Cerebellar nuclear complex (tissue), 1 donor: ENCODE measurements at regions not wholly inside any gene's neighbourhood (a gene's known extent, or its start where the extent isn't known, plus 50 kb on each side); places are given as distances from the start of the nearest gene placed in this dataset.

Experiments used
- DNase-seq, 2 experiments: peaks; one replicate each; lab custom pipeline; 2025; lab: John Stamatoyannopoulos, UW

DNA sequence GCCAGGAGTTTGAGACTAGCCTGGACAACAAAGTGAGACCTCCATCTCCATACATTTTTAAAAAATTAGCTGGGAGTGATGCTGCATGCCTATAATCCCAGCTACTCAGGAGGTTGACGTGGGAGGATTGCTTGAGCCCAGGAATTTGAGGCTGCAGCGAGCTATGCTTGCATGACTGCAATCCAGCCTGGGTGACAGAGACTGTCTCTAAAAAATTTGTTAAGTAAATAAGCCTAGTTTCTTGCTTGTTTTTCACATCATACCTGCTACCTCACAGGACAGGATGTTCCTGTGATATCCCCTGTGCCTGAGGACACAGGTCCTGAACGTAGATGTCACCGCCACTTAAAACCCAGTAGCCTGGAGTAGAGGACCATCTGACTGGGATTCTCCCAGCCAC is 348.6 kb downstream of the MN1 start:
- no peak for DNase-seq

DNA sequence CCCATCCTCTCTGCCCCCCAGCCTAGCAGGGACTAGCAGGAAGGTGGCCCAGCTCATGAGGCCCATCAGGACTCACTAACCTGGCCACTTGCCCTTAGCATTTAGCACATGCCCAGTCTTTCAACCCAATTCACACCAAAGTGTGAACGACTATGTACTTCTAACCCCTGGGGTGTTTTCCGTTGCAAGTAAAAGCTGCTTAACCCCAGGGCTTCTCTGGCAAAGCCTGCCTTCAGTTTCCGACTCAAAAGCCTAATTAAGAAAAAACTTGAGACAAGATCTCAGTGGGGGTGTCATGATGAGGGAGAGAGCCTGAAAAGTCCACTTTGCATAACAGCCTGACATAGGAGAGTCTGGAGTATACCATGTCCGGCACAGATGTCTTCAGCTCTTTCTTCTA is 347.8 kb downstream of the MN1 start:
- no peak for DNase-seq

DNA sequence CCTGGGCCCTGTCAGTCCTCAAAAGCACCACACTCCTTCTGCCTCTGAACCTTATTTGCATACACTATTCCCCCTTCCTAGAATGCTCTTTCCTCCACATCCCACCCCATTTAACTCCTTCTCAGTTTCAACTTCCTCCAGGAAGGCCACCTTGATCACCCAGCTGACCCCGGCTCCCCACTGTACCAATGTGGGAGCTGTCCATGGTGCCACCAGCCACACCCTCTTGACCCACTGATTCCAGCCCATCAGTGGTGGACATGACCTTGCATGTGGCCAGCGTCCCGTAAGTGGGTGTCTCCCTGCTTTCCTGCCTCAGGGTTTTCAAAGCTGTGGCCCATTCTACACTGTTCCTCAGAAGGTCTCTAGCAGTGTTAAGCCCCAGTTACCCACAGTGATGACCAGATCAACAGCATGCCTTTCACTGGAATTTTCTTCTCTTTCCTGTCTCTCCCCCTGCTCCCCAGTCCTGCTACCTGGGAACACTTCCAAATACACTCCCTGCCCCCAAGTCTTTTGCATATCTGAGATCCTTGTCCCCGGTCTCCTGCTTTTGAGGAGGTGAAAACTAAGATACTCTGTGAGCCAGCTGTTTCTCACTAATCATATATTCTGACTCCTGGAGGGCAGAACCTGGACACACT is 346.6 kb downstream of the MN1 start:
- no peak for DNase-seq

- DNase-seq = no peak
Observed at GRCh38 chr22:27455526-27455925, 346.0 kb downstream of the MN1 start.

GRCh38 chr22:27456696-27457503 is 344.7 kb downstream of the MN1 start:
- no peak for DNase-seq

DNA sequence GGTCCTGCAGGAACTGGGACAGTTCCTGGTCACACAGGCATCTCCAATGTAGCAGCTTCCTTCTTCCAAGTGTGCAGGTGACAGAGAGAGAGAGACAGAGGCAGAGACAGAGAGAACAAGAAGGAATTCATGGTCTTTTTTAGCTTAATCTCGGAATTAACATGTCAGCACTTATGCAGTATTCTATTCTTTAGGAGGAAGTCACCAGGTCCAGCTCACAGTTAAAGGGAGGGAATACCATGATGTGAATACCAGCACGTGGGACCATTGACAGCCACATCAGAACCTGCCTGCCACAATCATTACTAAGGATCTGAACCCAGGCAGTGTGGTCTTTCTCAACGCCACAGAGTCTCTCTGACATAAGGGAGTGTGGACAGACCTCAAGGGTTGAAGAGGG is 341.6 kb downstream of the MN1 start:
- no peak for DNase-seq

GRCh38 chr22:27460591-27461347 is 340.8 kb downstream of the MN1 start:
- DNase-seq = no peak

GRCh38 chr22:27461470-27461869 is 340.1 kb downstream of the MN1 start:
- no peak for DNase-seq

DNA sequence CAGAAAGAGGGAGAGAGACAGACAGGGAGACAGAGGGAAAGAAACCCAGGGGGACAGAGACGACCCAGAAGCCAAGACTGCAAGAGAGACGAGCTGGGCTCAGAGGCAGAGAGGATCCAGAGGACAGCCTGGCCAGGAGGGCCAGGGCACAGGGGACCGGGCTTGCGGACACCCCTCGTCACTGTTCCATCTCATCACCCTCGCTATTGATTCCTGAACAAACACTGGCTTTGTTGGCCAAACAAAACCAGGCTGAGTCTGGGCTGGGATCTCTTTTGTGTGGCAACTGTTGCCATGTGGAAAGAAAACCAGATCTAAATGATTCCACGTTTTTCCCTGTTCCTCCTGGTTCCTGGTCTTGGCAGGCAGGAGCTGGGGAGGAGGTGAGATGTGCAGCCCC is 339.4 kb downstream of the MN1 start:
- no peak for DNase-seq

DNA sequence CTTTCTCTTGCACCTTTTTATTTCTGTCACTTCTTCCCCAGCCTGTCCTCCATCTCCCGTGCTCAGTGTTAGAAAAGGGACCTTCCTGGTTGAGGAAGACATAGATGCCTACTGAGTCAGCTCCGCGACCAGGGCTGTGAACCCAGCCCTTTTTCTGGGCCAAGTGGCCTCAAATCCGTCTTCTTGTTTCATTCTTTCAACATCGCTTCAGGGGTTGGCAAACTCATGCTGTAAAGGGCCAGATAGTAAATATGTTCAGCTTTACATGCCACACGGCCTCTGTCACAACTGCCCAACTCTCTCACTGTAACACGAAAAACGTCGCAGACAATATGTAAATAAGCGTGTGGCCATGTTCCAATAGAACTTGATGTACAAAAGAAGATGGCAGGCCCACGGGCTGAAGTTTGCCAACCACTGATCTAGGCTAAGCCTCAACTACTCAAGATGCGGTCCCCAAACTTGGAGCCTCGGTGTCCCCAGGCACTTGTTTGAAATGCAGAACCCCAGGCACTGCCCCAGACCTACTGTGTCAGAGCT is 338.4 kb downstream of the MN1 start:
- DNase-seq = no peak

GRCh38 chr22:27466229-27466628 is 335.3 kb downstream of the MN1 start:
- no peak for DNase-seq

DNA sequence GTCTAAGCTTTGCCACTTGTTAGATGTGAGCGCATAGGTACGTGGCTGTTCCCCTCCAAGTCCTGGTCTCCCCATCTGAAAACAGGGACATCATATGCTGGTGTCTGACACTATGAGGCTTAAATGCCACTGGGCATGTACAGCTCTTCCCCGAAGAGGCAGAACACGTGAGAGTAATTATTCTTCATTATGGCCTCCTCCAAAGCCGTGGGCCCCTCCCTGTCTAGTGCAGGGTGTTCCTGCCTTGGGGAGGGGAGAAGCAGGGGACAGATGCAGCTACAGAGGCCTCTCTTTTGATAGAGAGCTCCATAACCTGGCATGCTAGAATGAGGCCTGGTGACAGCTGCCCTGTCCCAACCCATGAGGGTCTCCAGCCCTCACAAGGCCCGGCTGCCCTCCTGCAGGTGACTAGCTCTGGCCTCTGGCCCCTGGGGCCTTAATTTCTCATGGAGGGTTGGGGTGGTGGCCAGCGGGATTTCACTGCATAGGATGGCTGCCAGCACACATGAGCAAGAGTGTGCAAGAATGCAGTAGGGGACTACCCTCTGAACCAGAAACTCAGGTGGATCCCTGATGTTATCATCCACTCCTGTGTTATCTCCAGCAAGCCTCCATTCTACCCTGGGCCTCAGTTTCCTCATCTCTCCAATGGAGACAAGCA is 334.6 kb downstream of the MN1 start:
- no peak for DNase-seq

- DNase-seq = no peak
Observed at GRCh38 chr22:27467711-27468110, 333.8 kb downstream of the MN1 start.

- DNase-seq = no peak
Observed at GRCh38 chr22:27468712-27469111, 332.8 kb downstream of the MN1 start.

- DNase-seq = no peak
Observed at GRCh38 chr22:27470169-27470772, 331.3 kb downstream of the MN1 start.

DNA sequence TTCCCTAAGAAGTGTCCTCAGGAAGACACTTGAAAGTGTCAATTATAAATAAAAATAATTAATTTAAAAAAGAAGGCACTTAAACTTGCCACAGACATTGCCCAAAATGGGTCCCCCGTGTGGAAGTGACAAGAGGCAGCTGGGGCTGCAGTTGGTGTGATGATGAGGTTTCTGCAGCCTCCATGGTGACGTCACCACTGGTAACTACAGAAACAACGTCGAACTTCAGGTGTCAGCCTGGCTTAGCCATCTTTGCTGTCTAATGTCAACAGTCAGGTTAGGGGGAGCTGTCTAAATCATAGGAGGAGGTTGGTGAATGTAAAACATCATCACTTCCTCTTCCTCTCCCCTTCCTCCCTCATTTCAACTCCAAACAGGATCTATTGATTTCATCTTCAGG is 328.6 kb downstream of the MN1 start:
- no peak for DNase-seq

DNA sequence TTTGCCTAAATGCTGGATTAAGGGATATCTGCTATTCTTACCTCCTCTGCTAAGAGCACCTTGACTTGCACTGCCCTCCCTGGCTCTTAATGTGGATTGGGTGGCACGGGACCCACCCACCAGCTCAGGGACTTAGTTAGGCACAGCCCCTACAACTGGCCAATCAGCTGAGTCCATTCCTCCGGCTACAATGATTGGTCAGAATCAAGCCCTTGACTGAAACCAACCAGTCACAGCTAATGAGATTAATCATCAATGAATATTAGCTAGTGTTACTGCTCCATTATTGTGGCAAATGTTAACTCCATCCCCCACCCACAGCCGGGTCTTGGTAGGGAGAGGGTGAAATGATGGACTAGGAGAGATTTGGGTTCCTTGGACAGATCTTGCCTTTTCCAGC is 328.0 kb downstream of the MN1 start:
- DNase-seq = no peak

DNA sequence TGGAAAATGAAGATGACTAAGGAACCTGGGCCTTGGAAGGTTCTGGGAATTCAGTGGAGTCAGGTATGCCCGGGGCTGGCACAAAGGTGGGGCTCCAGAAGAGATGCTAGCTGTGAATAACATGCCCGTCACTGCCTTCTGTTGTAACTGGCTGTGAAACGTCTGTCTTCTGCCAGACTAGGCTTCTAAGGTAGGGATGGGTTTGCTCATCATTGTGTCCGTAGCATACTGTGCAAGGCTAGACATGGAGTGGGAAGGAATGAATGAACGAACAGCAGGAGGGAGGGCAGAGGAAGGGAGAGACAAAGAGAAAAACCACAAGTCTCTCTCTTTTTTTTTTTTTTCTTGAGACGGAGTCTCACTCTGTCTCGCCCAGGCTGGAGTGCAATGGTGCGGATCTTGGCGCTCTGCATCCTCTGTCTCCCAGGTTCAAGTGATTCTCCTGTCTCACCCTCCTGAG is 327.4 kb downstream of the MN1 start:
- no peak for DNase-seq

- DNase-seq = no peak
Observed at GRCh38 chr22:27474711-27475547, 326.6 kb downstream of the MN1 start.

DNA sequence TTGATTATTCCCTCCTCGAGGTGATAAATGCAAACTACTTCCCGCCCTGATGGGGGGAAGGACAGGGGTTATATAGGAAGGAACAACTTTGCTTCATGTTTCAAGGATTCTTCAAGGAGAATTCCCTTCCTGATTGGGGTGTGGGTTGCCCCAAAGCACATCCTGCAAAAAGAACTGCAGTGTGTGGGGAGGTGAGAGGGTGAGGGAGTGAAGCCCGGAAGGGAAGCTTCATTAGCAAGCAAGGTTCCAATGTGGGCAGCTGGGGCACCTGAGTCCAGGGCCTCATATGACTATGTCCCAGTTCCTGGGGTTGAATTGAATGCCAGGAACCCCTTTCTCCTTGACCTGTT is 326.0 kb downstream of the MN1 start:
- no peak for DNase-seq

GRCh38 chr22:27476318-27476717 is 325.2 kb downstream of the MN1 start:
- DNase-seq = no peak
